ENCODE measurements at regions not wholly inside any gene's neighbourhood (a gene's known extent, or its start where the extent isn't known, plus 50 kb on each side); places are given as distances from the start of the nearest gene placed in this dataset.

DNA sequence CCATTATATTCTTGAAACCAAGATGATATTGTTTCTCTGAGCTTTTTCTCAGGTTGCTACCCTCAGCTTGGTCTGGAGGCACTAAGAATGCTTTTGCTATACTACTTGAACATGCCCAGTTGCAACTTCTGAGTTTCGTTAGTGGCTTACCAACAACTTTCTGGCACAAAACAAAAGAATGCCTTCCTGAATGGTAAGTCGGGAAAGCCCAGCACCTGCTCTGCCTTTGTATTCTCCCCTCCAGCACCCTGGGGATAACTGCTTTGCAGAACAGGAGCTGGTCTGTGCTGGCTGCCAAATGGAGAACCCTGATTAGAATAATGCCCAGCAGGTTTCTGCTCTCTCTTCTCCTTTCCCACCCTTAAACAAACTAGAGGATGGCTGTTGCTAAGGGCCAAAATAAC is 149.3 kb downstream of the TGFB2 start:
- Mint-ChIP-seq H3K27ac (no peak overlapping the region), H3K36me3 (ENCODE audit: low read depth) (no peaks in the 10 kb centered on the region), H3K9me3 (no peaks in the 10 kb centered on the region), H3K4me3 (no peak overlapping the region), H3K27me3 (peaks cover 2% of the 10 kb centered on the region), H3K4me1 (no peaks in the 10 kb centered on the region)
- ChIA-PET CTCF (no interaction called here), POLR2A (no interaction called here)
- no peak for DNase-seq

DNA sequence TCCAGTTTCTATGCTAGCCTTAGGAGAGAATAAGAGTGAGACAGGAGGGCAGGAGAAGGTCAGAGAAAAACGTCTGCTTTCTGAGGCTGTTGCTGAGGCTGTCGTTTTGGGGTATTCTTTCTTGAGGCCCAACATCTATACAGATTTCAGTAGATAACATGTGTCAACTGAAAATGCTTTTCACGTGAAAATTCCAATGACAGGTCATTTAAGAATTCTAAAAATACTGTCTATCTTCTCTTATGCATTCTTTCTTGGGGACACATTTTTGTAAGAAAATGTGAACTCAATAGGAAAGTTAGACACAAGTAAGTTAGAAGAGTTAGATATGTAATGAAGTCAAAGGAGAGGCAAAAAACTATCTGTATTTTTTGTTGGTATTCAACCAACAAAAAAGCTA is 150.8 kb downstream of the TGFB2 start:
- no peak for DNase-seq
- H3K36me3 Mint-ChIP-seq (ENCODE audit: low read depth), result no peaks in the 10 kb centered on the region
- peaks cover 2% of the 10 kb centered on the region for H3K27me3 Mint-ChIP-seq
- CTCF ChIA-PET, result no interaction called here
- H3K27ac Mint-ChIP-seq, result no peak overlapping the region
- no peaks in the 10 kb centered on the region for H3K9me3 Mint-ChIP-seq
- no peak overlapping the region for H3K4me3 Mint-ChIP-seq
- POLR2A ChIA-PET, result no interaction called here
- H3K4me1 Mint-ChIP-seq, result no peaks in the 10 kb centered on the region

DNA sequence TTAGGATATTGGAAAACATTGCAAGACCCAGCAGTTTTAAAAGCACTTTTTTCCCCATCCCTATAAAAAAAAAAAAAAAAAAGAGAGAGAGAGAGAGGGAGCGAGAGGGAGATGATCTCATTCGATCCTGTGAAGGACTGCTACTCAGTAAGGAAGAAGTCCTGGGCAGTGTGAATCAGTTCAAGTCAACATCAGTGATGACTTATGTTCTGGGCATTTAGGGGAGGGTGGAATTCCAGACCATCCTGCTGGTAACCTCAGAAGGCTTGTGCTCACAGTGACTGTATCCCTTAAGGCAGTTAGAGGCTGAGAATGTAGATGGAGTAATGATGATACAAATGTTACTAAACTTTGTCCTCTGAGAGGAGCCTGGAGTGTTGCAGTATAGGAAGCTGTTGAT is 151.4 kb downstream of the TGFB2 start:
- ChIA-PET POLR2A (no interaction called here), CTCF (no interaction called here)

DNA sequence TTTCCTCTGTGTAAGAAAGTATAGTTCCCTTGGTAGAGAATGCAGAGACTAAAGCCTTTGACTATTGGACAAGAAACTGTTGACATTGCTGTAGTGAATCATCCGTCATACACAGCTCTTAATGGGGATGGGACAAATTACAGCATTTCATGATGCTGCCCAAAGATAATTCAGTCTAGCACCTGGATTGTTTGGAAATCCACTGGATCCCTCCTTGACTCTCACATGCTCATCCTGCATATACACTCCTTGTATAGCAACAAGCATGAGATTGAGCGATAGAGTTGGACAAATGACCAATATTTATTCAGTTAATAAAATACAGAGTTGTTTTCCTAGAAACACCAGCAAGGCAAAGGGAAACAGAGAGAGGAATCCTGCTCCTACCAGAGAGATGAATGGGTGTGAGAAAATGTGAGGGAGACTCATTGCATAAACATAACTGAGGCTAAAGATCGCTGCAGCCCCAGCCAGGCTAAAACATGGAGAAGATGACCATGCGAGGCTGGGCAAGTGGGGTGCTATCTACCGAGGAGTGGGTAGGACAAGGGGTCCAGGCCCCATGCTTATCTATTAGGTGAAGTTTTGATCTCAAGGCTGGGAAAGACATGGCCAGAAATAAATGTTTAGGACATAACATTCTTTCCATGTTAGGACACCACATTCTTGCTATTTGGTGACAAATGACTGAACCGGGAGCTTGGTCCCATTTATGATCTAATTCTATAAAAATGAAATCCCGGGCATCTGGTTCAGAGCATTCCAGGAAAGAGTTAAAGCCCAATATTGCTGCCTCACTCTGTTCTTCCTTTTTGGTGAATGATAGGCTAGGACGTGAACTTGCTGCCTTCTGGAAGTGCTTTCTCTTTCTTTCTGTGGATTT is 153.2 kb downstream of the TGFB2 start:
- Mint-ChIP-seq H3K4me1 (no peaks in the 10 kb centered on the region), H3K27ac (no peak overlapping the region), H3K9me3 (no peaks in the 10 kb centered on the region), H3K27me3 (peaks cover 2% of the 10 kb centered on the region), H3K36me3 (ENCODE audit: low read depth) (no peaks in the 10 kb centered on the region), H3K4me3 (no peak overlapping the region)
- ChIA-PET POLR2A (no interaction called here), CTCF (no interaction called here)
- no peak for DNase-seq

More for the DNA sequence above, 151.4 kb downstream of the TGFB2 start:
- DNase-seq, result no peak
- H3K36me3 Mint-ChIP-seq (ENCODE audit: low read depth), result no peaks in the 10 kb centered on the region
- H3K4me1 Mint-ChIP-seq, result no peaks in the 10 kb centered on the region
- peaks cover 2% of the 10 kb centered on the region for H3K27me3 Mint-ChIP-seq
- no peak overlapping the region for H3K4me3 Mint-ChIP-seq
- H3K27ac Mint-ChIP-seq, result no peak overlapping the region
- H3K9me3 Mint-ChIP-seq, result no peaks in the 10 kb centered on the region

DNA sequence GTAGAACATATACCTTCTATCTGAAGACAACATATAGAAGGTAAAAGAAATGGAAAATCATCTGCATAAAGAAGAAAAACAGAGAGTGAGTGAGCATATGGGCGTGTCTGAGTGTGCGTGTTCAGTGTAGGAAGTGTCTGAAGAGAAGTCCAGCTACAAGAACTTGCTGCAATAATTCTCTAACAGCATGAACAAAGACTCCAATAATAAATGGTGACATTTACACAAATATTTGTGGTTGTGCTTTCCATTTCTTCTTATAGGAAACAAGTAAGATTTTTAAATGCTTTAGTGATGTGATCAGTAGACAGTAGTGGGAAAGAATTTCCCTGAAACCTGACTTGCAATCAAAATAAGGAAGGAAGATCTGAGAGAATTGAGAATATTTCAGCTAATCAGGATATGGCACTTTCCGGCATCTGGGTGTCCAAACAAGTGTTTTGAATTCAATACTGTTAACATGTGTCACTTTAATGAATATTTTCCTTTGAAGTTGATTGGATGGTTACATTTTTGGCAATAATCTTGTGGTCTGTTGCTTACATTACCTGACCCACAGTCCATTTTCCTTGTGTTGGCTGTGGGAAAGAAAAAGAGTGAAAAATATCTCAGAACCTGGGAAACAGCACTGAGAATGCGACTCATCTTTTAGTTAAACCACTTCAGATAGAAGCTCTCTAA is 154.0 kb downstream of the TGFB2 start:
- H3K27ac Mint-ChIP-seq, result no peak overlapping the region
- CTCF ChIA-PET, result no interaction called here
- POLR2A ChIA-PET, result no interaction called here
- H3K36me3 Mint-ChIP-seq (ENCODE audit: low read depth), result no peaks in the 10 kb centered on the region
- no peak overlapping the region for H3K4me3 Mint-ChIP-seq
- no peaks in the 10 kb centered on the region for H3K4me1 Mint-ChIP-seq
- H3K27me3 Mint-ChIP-seq, result peaks cover 2% of the 10 kb centered on the region
- no peak for DNase-seq
- H3K9me3 Mint-ChIP-seq, result no peaks in the 10 kb centered on the region

DNA sequence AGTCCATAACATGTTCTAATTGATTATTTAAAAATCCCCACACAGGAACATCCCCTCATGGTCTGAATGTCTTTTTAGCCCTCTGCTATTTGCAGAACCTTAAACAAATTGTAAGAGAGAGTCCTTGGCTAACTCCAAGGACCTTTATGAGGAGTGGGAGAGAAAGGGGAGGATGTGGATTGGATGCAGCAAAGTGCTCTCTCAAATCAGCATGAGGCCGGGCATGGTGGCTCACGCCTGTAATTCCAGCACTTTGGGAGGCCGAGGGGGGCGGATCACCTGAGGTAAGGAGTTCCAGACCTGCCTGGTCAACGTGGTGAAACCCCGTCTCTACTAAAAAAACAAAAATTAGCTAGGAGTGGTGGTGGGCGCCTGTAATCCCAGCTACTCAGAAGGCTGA is 154.8 kb downstream of the TGFB2 start:
- no peaks in the 10 kb centered on the region for H3K4me1 Mint-ChIP-seq
- no peaks in the 10 kb centered on the region for H3K9me3 Mint-ChIP-seq
- H3K4me3 Mint-ChIP-seq, result no peak overlapping the region
- H3K27ac Mint-ChIP-seq, result no peak overlapping the region
- DNase-seq, result no peak
- ChIA-PET CTCF (no interaction called here), POLR2A (no interaction called here)
- H3K36me3 Mint-ChIP-seq (ENCODE audit: low read depth), result no peaks in the 10 kb centered on the region
- H3K27me3 Mint-ChIP-seq, result peaks cover 2% of the 10 kb centered on the region

DNA sequence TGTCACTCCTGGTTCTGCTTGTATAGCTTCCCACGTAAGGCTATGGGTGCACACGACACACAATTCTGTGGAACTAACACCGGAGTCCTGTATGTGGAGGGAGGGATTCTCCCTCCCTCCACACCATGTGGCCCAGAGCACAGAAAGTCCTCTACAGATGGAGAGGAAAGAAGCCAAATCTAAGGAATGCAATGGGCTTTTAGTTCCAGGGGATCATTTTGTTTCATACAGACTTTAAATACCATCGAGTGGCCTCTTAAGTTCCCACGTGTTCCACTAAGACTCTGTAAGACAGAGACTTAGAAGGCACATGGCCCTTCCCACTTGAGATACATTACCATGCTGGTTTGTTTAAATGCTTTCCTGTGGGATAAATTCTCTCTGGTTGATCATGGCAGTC is 156.0 kb downstream of the TGFB2 start:
- peaks cover 2% of the 10 kb centered on the region for H3K9me3 Mint-ChIP-seq
- POLR2A ChIA-PET, result no interaction called here
- no peak overlapping the region for H3K27ac Mint-ChIP-seq
- H3K4me3 Mint-ChIP-seq, result no peak overlapping the region
- H3K27me3 Mint-ChIP-seq, result peaks cover 2% of the 10 kb centered on the region
- no peaks in the 10 kb centered on the region for H3K36me3 Mint-ChIP-seq (ENCODE audit: low read depth)
- CTCF ChIA-PET, result no interaction called here
- no peaks in the 10 kb centered on the region for H3K4me1 Mint-ChIP-seq
- DNase-seq, result no peak

DNA sequence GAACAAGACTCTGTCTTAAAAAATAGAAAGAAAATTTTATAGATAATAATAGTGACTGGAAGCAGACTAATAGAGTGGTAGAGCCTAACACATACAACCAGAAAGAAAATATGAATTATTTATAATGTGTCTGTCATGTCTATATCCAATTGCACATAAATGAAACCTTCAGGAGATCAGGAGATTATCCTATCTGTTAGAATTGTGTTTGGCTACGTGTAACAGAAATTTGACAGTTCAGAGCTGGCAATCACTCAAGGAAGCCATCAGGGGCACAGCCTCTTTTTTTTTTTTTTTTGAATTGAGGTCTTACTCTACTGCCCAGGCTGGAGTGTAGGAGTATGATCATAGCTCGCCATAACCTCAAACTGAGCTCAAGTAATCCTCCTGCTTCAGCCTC is 157.2 kb downstream of the TGFB2 start:
- POLR2A ChIA-PET, result no interaction called here
- Mint-ChIP-seq H3K4me3 (no peak overlapping the region), H3K36me3 (ENCODE audit: low read depth) (no peaks in the 10 kb centered on the region), H3K27ac (no peak overlapping the region), H3K4me1 (no peaks in the 10 kb centered on the region), H3K27me3 (peaks cover 2% of the 10 kb centered on the region), H3K9me3 (peaks cover 10% of the 10 kb centered on the region)
- CTCF ChIA-PET, result no interaction called here
- DNase-seq, result no peak

DNA sequence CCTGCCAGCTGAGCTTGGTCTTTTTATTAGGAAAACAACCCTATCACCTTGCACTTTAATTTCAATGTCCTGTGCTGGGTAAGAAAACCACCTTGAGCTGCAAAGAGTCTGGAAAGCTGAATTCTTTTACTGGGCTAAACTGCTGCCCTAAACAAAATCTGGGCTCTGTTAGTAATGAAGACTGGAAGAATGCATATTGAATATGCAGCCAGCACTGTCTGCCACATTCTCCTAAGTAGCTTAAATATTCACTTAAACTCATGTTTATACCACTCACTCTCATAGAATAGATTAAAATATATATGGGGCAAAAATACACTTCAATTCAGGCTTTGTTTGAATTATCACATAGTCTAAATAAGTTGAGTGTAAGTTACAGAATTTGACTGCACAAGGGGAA is 158.0 kb downstream of the TGFB2 start:
- ChIA-PET POLR2A (no interaction called here), CTCF (no interaction called here)
- Mint-ChIP-seq H3K9me3 (peaks cover 15% of the 10 kb centered on the region), H3K27ac (no peak overlapping the region), H3K27me3 (peaks cover 2% of the 10 kb centered on the region), H3K4me3 (no peak overlapping the region), H3K4me1 (no peaks in the 10 kb centered on the region), H3K36me3 (ENCODE audit: low read depth) (no peaks in the 10 kb centered on the region)
- DNase-seq, result no peak

DNA sequence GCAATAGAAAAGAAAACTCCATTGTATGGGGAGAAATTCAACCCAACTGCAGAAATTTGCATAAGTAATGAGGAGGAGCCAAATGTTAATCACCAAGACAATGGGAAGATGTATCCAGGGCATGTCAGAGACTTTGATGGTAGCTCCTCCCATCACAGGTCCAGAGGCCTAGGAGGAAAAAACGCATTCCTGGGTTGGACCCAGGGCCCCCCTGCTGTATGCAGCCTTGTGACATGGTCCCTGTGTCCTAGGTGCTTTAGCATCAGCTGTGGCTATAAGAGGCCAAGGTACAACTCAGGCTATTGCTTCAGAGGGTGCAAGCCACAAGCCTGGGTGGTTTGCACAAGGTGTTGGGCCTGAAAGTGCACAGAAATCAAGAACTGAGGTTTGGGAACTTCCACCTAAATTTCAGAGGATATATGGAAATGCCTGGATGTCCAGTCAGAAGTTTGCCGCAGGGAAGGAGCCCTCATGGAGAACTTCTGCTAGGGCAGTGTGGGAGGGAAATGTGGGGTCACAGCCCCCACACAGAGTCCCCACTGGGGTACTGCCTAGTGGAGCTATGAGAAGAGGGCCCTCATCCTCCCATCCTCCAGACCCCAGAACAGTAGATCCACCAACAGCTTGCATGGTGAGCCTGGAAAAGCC is 162.3 kb downstream of the TGFB2 start:
- H3K27me3 Mint-ChIP-seq, result no peaks in the 10 kb centered on the region
- DNase-seq, result no peak
- no peak overlapping the region for H3K27ac Mint-ChIP-seq
- no peaks in the 10 kb centered on the region for H3K36me3 Mint-ChIP-seq (ENCODE audit: low read depth)
- H3K4me1 Mint-ChIP-seq, result no peaks in the 10 kb centered on the region
- peaks cover 18% of the 10 kb centered on the region for H3K9me3 Mint-ChIP-seq
- ChIA-PET CTCF (no interaction called here), POLR2A (no interaction called here)
- no peak overlapping the region for H3K4me3 Mint-ChIP-seq

DNA sequence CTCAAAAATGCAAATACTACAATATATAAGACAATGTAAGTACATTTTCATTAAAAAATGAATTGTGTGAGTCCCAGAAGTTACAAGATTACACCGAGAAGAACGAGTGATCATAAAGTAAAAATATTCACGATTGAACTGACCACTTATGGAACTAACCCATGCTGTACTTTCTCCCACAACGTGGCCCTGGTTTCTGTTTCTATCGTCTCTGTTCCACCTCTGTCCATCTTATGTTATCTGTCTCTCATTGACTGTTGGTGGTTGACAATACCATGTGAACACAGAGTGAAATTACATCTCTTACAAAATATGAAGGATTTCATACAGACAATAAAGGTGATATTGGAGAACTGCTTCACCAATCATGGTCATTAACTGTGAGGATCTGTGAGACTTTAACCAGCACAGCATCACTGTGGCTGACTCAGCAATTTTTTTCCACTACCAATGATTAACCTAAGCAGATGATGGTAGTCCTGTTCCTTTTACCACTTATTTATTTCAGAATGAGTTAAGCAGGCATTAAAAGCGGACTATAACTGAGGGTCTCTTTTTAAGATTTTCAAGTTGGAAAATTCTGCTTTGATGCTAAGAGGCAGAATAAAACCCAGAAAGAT is 165.1 kb downstream of the TGFB2 start:
- ChIA-PET CTCF (no interaction called here), POLR2A (no interaction called here)
- Mint-ChIP-seq H3K4me3 (no peak overlapping the region), H3K9me3 (peaks cover 18% of the 10 kb centered on the region), H3K4me1 (no peaks in the 10 kb centered on the region), H3K36me3 (ENCODE audit: low read depth) (no peaks in the 10 kb centered on the region), H3K27ac (no peak overlapping the region), H3K27me3 (no peaks in the 10 kb centered on the region)
- no peak for DNase-seq

DNA sequence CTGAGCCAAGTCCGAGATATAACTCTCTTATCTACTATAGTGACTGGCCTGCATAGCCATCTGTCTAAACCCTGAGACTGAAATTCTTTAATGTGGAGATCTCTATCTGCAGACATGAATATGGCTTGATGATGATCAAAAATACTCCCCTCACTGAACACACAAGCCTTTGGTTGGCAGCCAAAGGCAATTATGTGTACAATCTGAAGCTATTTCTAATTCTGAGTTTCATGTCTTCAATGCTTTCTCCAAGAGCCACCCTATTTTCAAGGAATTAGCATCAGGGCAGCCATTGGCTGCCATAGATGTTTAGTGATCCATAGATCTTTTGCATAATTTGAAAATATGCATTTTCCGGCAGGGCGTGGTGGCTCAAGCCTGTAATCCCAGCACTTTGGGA is 168.2 kb downstream of the TGFB2 start:
- CTCF ChIA-PET, result no interaction called here
- Mint-ChIP-seq H3K4me3 (no peak overlapping the region), H3K9me3 (peaks cover 2% of the 10 kb centered on the region), H3K27me3 (no peaks in the 10 kb centered on the region), H3K4me1 (no peaks in the 10 kb centered on the region), H3K36me3 (ENCODE audit: low read depth) (no peaks in the 10 kb centered on the region), H3K27ac (no peak overlapping the region)
- no peak for DNase-seq
- POLR2A ChIA-PET, result no interaction called here

DNA sequence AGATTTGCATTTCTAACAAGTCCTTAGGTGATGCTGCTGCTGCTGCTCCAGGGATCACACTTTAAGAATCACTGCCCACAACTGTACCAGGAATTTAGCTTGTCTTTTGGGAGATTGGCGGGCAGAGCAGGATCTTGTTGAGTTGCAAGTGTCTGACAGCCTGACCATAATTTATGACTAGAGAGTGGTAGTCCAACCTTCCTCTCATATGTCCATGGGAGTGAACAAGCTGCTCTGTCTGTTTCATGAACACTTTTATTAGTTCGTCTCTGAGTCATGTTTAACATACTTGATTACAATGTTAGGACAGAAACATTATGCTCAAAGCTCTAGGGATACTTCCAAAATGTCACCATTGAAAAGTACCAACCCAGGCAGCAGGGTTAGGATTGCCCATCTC is 169.6 kb downstream of the TGFB2 start:
- Mint-ChIP-seq H3K27me3 (peaks cover 6% of the 10 kb centered on the region), H3K4me3 (no peak overlapping the region), H3K4me1 (no peaks in the 10 kb centered on the region), H3K9me3 (peaks cover 2% of the 10 kb centered on the region), H3K27ac (no peak overlapping the region), H3K36me3 (ENCODE audit: low read depth) (no peaks in the 10 kb centered on the region)
- POLR2A ChIA-PET, result no interaction called here
- DNase-seq, result no peak
- CTCF ChIA-PET, result no interaction called here

All from activated CD4-positive, alpha-beta memory T cell treated with anti-CD3 and anti-CD28 coated beads, Interleukin-2, amount 10 ng/mL, durations not matched to agents 7 days and 5 days (primary cell).